LNCaP clone FGC (cell line): ENCODE measurements at regions not wholly inside any gene's neighbourhood (a gene's known extent, or its start where the extent isn't known, plus 50 kb on each side); places are given as distances from the start of the nearest gene placed in this dataset.

ENCODE experiments used
- DNase-seq: peaks from one replicate; pipeline ENCODE4 v3.0.0-alpha.2; 2011; ENCODE audit warnings: low read depth
- H3K4me3 ChIP-seq: 2 replicates; pipeline ENCODE4 v1.5.1; 2011; ENCODE audit warnings: mild to moderate bottlenecking, low read depth, low read length, control low read depth
- TF ChIP-seq, protein P1 (sequence below): IDR thresholded peaks from 2 replicates; pipeline ENCODE4 v1.5.1; 2012; ENCODE audit warnings: mild to moderate bottlenecking; ENCODE audit not compliant: control insufficient read depth, insufficient read depth; ENCODE audit errors: extremely low read depth

DNA sequence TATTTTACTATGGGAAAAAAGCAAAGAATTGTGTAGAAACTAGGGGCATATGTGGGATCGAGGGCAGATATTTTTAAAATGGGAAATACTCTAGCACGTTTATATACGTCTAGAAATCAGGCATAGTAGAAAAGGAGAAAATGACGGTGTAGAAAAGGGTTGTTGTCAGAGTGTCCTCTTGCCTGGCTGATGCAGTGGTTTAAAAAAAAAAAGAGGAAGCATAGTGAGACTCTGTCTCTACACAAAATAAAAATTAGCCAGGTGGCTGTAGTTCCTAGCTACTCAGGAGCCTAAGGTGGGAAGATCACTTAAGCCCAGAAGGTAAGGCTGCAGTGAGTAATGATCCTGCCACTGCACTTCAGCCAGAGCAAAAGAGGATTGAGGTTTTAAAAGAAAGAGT, 64.7 kb upstream of the LRRC7 start:
- H3K4me3 ChIP-seq = no peak overlapping the region
- TF ChIP-seq, protein P1, sequence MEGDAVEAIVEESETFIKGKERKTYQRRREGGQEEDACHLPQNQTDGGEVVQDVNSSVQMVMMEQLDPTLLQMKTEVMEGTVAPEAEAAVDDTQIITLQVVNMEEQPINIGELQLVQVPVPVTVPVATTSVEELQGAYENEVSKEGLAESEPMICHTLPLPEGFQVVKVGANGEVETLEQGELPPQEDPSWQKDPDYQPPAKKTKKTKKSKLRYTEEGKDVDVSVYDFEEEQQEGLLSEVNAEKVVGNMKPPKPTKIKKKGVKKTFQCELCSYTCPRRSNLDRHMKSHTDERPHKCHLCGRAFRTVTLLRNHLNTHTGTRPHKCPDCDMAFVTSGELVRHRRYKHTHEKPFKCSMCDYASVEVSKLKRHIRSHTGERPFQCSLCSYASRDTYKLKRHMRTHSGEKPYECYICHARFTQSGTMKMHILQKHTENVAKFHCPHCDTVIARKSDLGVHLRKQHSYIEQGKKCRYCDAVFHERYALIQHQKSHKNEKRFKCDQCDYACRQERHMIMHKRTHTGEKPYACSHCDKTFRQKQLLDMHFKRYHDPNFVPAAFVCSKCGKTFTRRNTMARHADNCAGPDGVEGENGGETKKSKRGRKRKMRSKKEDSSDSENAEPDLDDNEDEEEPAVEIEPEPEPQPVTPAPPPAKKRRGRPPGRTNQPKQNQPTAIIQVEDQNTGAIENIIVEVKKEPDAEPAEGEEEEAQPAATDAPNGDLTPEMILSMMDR = no peak
- DNase-seq = no peak

GRCh38 chr1:69504730-69505252, 62.9 kb upstream of the LRRC7 start:
- no peak overlapping the region for H3K4me3 ChIP-seq
- TF ChIP-seq, protein P1 = no peak
- DNase-seq = no peak

GRCh38 chr1:69506311-69506710, 61.4 kb upstream of the LRRC7 start:
- DNase-seq = no peak
- TF ChIP-seq, protein P1 = no peak
- no peak overlapping the region for H3K4me3 ChIP-seq

DNA sequence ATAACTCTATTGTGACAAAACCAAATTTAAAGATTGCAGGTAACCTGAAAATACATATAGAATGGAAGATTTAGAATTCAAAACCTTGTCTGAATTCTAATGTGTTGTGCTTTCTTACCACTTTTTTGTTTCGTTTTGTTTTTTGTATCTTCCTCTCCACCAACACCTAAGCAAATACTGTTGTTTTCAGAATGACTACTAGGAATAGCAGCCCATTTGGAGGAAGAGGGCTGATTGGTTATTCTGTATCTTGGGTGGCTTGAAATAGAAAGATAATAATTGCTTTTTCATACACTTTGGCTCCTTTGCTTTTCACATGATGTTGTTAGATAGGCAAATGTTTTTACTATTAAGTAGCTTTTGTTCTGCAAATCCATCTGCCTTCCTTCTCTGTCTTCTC, 61.0 kb upstream of the LRRC7 start:
- no peak for DNase-seq
- no peak overlapping the region for H3K4me3 ChIP-seq
- TF ChIP-seq, protein P1 = no peak

DNA sequence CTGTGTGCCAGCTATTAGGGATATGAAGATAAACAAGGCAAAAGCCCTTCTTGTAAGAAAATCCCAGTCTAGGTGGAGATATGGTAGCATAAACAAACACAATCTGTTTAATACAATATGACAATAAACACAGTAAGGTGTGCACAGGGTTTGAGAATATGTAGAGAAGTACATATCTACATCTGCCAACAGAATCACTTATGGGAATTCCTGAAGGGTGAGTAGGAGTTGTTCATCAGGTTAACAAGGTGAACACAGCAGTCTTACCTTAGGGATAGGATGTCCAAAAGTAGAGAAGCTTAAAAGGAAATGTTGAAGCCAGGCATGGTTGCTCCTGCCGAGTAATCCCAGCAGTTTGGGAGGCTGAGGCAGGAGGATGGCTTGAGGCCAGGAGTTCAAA, 57.7 kb upstream of the LRRC7 start:
- TF ChIP-seq, protein P1 = no peak
- peak; percentile 76 for DNase-seq
- H3K4me3 ChIP-seq = no peak overlapping the region

DNA sequence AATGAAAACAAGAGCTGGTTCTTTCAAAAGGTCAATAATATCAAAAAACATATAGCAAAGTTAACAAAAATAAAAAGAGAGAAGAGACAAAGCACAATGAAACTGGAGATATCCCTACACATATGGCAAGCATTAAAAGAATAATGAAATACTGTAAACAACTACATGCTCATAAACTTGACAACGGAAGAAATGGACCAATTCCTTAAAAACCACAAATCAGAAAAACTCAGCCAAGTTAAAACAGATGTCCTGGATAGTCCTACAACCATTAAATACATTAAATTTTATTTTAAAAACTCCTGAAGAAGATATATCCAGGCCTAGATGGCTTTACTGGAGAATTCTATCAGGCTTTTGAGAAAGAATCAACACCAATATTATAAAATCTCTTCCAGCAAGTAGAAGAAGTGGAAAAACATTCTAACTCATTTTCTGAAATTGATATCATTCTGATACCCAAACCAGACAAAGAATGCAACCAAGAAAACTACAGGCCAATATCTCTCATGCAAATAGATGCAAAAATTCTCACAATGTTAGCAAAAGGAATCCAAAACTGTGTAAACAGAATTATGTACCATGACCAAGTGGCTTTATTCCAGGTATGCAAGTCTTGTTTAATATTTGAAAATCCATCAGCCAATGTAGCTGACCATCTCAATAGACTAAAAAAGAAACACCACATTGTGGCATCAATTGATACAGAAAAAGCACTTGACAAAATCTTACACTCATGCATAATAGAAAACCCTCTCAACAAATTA, 56.1 kb upstream of the LRRC7 start:
- H3K4me3 ChIP-seq = no peak overlapping the region
- DNase-seq = no peak
- TF ChIP-seq, protein P1 = no peak

DNA sequence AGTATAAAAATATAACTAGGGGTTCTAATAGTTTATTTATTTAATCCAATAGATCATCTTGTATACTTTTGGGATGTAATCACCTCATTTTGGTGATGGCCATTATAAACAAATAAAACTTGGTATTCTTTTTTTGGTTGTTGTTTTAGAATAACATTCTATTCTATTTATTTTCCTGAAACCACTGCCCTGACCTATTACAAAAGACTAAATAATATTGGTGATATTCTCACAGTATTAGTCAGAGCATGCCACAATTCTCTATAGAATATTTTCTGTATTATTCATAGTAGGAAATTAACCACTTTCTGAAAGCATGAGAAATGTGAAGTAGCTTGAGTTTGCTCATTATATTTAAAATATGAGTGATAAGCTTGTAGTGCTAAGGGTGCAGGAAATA, 54.1 kb upstream of the LRRC7 start:
- DNase-seq = no peak
- TF ChIP-seq, protein P1 = no peak
- no peak overlapping the region for H3K4me3 ChIP-seq
